Iris pigment epithelial cell (primary cell): ENCODE measurements at regions not wholly inside any gene's neighbourhood (a gene's known extent, or its start where the extent isn't known, plus 50 kb on each side); places are given as distances from the start of the nearest gene placed in this dataset.

ENCODE experiments used
- DNase-seq: peaks from one replicate; pipeline ENCODE4 v3.0.0-alpha.2; 2011; ENCODE audit warnings: low read depth

DNA sequence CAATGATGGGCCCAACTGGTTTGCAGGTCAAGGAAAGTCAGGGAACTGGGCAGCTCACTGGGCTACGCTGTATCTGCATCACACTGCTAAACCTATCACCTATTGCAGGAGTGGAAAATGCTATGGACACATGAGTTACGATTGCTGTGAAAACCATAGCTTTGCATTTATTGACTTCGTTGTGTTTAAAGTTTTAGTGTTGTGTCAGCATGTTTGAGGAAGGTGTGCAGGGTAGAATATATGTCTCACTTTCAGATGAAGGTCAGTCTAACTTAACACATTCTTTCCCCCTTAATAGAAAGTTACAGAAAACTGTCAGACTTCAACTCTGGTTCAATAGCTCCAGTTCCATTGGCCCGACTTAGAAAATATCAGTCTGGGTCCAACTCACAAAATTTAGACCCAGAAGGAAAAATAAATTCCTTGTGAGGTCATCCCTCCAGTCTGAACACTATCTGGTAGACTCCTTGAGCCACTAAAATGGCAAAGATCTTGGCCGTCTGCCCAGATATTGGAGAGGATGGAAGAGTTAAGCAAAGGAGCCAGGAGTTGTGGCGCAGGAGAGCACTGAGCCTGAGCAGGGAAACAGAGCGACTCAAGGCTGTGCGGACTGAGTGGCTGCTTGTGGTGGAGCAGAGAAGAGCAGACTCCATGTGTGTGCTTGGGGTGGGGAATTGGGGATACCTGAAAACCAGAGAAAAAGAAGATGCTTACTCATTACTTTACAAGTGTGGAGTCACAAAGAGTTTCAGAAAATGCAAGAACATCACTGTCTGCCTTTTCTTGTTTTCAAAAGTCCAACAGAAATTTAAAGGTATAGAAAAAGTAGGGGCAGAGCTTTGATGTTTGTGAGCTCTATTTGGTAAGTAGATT, 518.5 kb downstream of the FGF9 start:
- DNase-seq = no peak

GRCh38 chr13:22193070-22193469, 522.2 kb downstream of the FGF9 start:
- no peak for DNase-seq

- no peak for DNase-seq
These were observed 523.4 kb downstream of the FGF9 start for GRCh38 chr13:22194106-22194805.

DNA sequence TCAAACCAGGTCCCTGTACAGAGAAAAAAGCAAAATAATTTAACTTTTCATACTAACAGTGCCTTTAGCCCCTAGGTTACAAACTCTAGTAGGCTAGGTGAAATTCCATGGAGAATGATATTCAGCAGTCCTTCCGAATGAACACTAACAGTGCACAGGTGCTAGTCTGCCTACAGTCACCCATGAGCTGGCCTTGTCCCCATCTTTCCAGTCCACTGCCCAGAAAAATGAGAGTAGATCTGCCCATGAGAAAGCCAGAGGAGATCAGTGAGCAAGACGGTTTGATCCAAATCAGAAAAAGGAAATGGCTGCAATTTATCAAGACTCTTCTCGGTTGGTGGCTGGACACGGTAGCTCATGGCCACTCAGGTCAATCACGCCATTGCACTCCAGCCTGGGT, 524.9 kb downstream of the FGF9 start:
- DNase-seq = no peak

GRCh38 chr13:22196777-22197176, 525.9 kb downstream of the FGF9 start:
- no peak for DNase-seq

DNA sequence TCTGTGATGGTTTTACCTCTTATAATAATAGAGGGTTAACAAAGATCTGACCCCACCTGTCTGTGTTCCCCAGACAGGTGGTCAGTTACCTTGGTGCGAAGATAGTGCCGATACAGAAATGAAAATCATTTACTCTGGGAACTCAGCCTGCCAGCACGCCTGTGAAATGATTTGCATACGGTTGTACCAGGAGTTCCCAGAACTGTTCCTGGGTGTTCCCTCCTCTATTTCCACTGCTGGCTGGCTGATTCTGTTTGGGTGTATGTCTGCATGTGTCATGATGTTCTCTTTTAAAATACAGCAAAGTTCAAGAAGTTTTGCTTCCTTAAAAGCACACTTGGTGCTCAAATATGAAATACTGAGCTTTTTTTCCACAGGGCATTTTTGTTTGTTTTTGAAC, 527.1 kb downstream of the FGF9 start:
- DNase-seq = no peak

GRCh38 chr13:22198641-22199217, 527.9 kb downstream of the FGF9 start:
- DNase-seq = no peak

DNA sequence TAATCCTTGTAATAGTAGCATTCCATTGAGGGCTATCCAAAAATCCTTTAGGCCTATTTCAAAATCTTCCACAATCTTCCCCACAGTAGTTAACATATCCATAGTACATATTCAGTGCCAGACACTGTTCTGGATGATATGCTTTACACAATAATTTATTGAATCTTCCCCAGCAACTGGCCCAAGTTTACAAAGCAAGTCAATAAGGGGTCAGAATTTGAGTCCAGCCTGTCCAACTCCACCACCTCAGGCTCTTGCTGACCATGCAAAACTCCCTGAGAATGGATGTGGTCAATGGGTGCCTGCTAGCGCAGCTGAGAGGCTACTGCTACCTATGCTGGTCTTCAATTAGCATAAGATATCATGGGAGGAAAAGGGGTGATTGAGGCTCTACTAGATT, 529.6 kb downstream of the FGF9 start:
- no peak for DNase-seq

DNA sequence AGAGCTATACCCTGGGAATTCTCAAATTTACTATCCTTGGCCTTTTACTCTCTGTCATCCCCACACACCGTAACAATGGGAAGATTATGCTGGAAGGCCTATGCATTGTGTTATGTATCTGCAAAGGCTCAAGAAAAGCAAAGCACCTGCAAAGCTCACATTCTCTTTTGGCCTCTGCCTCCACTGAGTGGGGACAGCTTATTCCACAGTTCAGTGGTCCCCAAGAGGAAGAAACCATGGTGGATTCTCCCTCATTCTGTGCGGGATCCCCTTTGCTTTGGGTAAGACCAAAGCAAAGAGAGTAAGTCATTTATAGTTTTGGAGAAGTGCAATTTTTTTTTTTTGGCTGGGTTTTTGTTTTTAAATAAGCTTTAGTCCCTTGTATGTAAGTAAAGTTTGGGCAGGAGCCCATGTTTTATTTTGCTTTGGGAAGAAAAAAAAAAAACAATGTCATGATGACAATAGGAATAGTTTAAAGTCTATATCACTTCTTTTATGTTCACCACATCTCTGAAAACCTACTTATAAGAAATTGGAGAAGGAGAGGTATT, 530.6 kb downstream of the FGF9 start:
- no peak for DNase-seq

DNA sequence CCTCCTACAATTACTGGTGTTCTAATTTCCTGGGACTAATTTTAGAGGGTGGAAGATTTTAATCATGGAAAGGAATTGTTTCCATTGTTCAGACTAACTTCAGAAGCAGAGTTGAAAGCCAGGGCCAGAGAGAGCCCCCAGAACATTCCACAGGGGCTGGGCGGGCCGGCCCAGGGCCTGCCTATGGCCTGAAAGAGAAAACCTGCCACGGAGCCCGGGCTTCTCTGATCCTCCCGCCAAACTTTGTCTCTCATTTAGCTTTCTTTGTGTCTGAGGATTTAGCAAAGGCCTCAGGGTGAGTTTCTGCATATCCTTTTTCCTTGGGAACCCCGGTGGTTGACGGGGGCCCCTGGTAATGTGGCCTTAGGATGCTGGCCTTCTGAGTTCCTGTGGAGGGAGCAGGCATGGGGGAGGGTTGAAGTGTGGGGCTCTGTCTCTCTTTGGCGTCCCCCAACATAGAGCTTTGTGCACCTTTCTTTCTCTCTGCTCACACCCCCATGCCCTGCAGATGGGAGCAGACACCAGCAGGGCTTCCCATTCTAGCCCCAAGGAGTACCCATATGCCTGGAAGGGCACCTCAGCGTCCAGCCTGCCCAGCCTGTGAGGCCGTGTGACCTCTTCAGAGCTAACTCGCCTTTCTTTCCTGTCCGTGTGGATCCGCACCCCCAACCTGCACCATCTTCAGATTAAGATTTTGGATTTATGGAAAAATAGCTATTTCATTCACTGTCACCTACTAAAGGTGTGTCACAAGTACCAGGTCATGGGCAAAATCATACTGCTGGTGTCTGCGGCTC, 539.5 kb downstream of the FGF9 start:
- no peak for DNase-seq

DNA sequence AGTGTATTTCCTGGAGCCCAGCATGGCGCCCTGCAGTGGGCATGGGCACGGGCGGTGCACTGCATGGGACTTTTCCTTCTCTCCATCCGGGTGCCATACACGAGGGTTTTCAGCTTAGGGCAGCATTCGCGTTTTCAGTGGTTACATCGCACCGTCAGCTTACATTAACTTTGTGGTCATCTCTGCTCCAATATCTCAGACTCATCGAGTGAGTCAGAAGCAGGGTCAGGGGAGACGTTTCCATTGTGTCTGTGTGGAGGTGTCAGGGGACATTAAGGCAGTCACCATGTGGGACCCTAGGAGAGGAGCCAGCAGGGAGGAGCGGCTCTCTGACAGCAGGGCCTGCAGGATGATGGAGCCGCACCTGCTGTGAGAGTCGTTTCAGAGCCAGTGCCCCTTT, 541.0 kb downstream of the FGF9 start:
- DNase-seq = no peak

- no peak for DNase-seq
These were observed 541.7 kb downstream of the FGF9 start for GRCh38 chr13:22212576-22212975.

- DNase-seq = no peak
These were observed 543.3 kb downstream of the FGF9 start for GRCh38 chr13:22214184-22214583.

DNA sequence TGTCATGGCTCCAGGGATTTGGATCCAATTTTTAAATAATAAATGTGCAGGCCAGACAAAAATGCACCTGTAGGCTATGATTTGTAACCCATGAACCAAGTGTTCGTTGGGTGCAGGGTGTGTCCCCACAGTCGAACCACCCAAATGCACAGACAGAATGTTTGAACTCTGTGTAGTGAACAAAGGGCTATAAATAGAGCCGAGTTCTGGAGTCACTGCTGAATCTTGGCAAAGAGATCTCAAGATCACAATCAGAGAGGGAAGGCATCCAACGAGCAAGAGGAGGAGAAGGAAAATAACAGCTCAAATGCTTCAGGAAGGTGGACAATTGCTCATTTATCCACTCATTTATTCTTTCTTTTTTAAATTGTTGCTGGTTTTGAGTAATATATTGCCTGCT, 547.9 kb downstream of the FGF9 start:
- no peak for DNase-seq

- no peak for DNase-seq
These were observed 548.8 kb downstream of the FGF9 start for GRCh38 chr13:22219709-22220108.

- no peak for DNase-seq
These were observed 549.6 kb downstream of the FGF9 start for GRCh38 chr13:22220151-22221135.

GRCh38 chr13:22223411-22223810, 552.5 kb downstream of the FGF9 start:
- no peak for DNase-seq

- no peak for DNase-seq
These were observed 555.2 kb downstream of the FGF9 start for GRCh38 chr13:22226086-22226485.

DNA sequence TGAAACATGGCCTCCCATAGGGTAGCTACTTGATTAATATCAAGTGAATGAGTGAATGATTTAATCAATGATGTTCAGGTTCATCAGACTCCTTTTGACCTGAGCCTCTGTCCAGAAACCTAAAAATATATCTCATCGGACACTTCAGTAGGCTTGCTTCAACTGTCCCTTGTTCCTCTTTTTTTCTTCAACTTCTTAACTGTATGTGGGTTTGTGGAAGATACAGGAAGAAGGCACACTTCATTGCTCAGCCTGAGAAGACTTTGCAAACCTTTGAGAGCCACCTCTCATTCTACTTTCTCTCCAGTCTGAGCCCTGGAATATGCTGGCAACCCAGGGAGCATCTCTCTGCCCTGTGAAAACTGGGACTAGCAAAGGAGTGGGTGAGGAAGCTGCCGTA, 557.0 kb downstream of the FGF9 start:
- no peak for DNase-seq

DNA sequence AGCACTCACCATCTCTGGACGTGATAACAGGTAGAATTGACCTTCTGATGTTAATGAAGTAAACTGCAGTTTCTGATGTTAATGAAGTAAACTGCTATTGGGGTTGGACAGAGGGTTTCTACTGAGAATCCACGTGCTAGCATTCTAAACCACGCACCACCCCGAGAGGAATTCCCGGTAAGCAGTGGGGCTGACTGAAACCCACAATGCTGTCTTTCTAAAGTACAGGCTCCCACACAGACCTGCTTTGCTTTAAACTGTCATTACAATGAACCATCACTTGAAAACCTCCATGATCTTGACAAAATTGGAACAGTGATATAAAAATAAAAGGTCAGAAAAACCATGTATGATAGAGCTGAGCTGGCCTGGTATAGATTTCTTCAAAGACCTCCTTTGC, 559.0 kb downstream of the FGF9 start:
- DNase-seq = no peak

- no peak for DNase-seq
These were observed 561.3 kb downstream of the FGF9 start for GRCh38 chr13:22232186-22232585.
